Thyroid gland (tissue), 4 donors: ENCODE measurements at regions not wholly inside any gene's neighbourhood (a gene's known extent, or its start where the extent isn't known, plus 50 kb on each side); places are given as distances from the start of the nearest gene placed in this dataset.

Experiments
- DNase-seq, 2 donors: peaks; one replicate each; pipeline ENCODE4 v3.0.0-alpha.2; 2019
- H3K27ac ChIP-seq, 3 donors: fragments of 200-600 bp; sonication (generic); 1 replicate in 2 of 3; 2 replicates in 1 of 3; pipeline ENCODE4 v1.5.1; 2016 to 2019; ENCODE audit warnings: mild to moderate bottlenecking in 1 of 3, moderate library complexity in 1 of 3
- H3K27me3 ChIP-seq: fragments of 200-600 bp; sonication (generic); one replicate; pipeline ENCODE4 v1.5.1; 2019
- H3K36me3 ChIP-seq, 2 donors: fragments of 200-600 bp; sonication (generic); one replicate each; pipeline ENCODE4 v1.5.1; 2016 to 2019
- H3K4me1 ChIP-seq, 2 donors: fragments of 200-600 bp; sonication (generic); one replicate each; pipeline ENCODE4 v1.5.1; 2017 to 2019
- H3K4me3 ChIP-seq, 3 donors: fragments of 200-600 bp; sonication (generic); replicated peaks in 1 of 3; 1 replicate in 2 of 3; 2 replicates in 1 of 3; pipeline ENCODE4 v1.5.1; 2016; ENCODE audit warnings: mild to moderate bottlenecking in 1 of 3
- H3K9me3 ChIP-seq: fragments of 200-600 bp; sonication (generic); one replicate; pipeline ENCODE4 v1.5.1; 2017
- CTCF ChIP-seq, 6 experiments: fragments of 200-600 bp in 3 of 6; fragments of 450-650 bp in 3 of 6; sonication (generic) in 3 of 6; IDR thresholded peaks; one replicate each; pipeline ENCODE4 v1.5.1; 2016 to 2019; ENCODE audit warnings: antibody characterized with exemption in 6 of 6, mild to moderate bottlenecking in 2 of 6, inconsistent platforms in 1 of 6, moderate library complexity in 1 of 6
- POLR2A ChIP-seq, 2 donors: fragments of 450-650 bp; IDR thresholded peaks; one replicate each; pipeline ENCODE4 v1.6.1; 2017; ENCODE audit warnings: antibody characterized with exemption in 2 of 2, mild to moderate bottlenecking in 2 of 2, moderate library complexity in 1 of 2
- WGBS, 2 donors: methylation state at CpG; one replicate each; pipeline ENCODE4 v1.1.5; 2017; 5-methylcytosine and 5-hydroxymethylcytosine counted together
- intact Hi-C: fragments of 100-400 bp; cut with DNase I; formaldehyde crosslinking; loops from one replicate; pipeline ENCODE4 v1.15.1; 2023

GRCh38 chr9:7259544-7260241 lies 501.9 kb downstream of the KDM4C start:
- Histone ChIP-seq H3K4me1 (no peaks in the 10 kb centered on the region), H3K27ac (no peak overlapping the region), H3K9me3 (no peaks in the 10 kb centered on the region), H3K4me3 (no peak overlapping the region), H3K36me3 (no peaks in the 10 kb centered on the region), H3K27me3 (no peaks in the 10 kb centered on the region)
- DNase-seq = no peak
- intact Hi-C loops = no loop called here
- TF ChIP-seq POLR2A (IDR thresholded peaks at IDR 0.05) = no peak
- TF ChIP-seq CTCF (IDR thresholded peaks at IDR 0.05) = no peak
- 69 to 71% methylated on average over 6 of the region's 6 CpGs for WGBS, 2 donors

- no peak for TF ChIP-seq POLR2A (IDR thresholded peaks at IDR 0.05)
- no peak for TF ChIP-seq CTCF (IDR thresholded peaks at IDR 0.05)
- intact Hi-C loops = no loop called here
- Histone ChIP-seq H3K36me3 (no peaks in the 10 kb centered on the region), H3K27me3 (no peaks in the 10 kb centered on the region), H3K9me3 (no peaks in the 10 kb centered on the region), H3K4me1 (no peaks in the 10 kb centered on the region), H3K4me3 (no peak overlapping the region), H3K27ac (no peak overlapping the region)
- DNase-seq = no peak
- 74 to 80% methylated on average over 3 of the region's 3 CpGs for WGBS, 2 donors
Measured at GRCh38 chr9:7258688-7259396, 501.1 kb downstream of the KDM4C start.

GRCh38 chr9:7246917-7247522 lies 489.2 kb downstream of the KDM4C start:
- no peak for DNase-seq
- Histone ChIP-seq H3K27ac (no peak overlapping the region), H3K4me1 (no peaks in the 10 kb centered on the region), H3K9me3 (no peaks in the 10 kb centered on the region), H3K27me3 (no peaks in the 10 kb centered on the region), H3K36me3 (no peaks in the 10 kb centered on the region), H3K4me3 (no peak overlapping the region)
- intact Hi-C loops = no loop called here
- WGBS, 2 donors = 91 to 92% methylated on average over 3 of the region's 3 CpGs
- TF ChIP-seq POLR2A (IDR thresholded peaks at IDR 0.05) = no peak
- no peak for TF ChIP-seq CTCF (IDR thresholded peaks at IDR 0.05)

GRCh38 chr9:7245976-7246580 lies 488.3 kb downstream of the KDM4C start:
- WGBS, 2 donors = 76 to 81% methylated on average over 8 of the region's 8 CpGs
- H3K4me3 ChIP-seq = no peak overlapping the region
- H3K27me3 ChIP-seq = no peaks in the 10 kb centered on the region
- no peaks in the 10 kb centered on the region for H3K9me3 ChIP-seq
- H3K27ac ChIP-seq = no peak overlapping the region
- no peak for TF ChIP-seq POLR2A (IDR thresholded peaks at IDR 0.05)
- TF ChIP-seq CTCF (IDR thresholded peaks at IDR 0.05) = no peak
- H3K4me1 ChIP-seq = no peaks in the 10 kb centered on the region
- intact Hi-C loops = no loop called here
- DNase-seq = no peak
- H3K36me3 ChIP-seq = no peaks in the 10 kb centered on the region

GRCh38 chr9:7243838-7244237 lies 486.1 kb downstream of the KDM4C start:
- no peaks in the 10 kb centered on the region for H3K9me3 ChIP-seq
- no peak for DNase-seq
- H3K27ac ChIP-seq = no peak overlapping the region
- no peak overlapping the region for H3K4me3 ChIP-seq
- TF ChIP-seq POLR2A (IDR thresholded peaks at IDR 0.05) (no peak), CTCF (IDR thresholded peaks at IDR 0.05) (no peak)
- H3K4me1 ChIP-seq = no peaks in the 10 kb centered on the region
- H3K27me3 ChIP-seq = no peaks in the 10 kb centered on the region
- H3K36me3 ChIP-seq = no peaks in the 10 kb centered on the region
- intact Hi-C loops = no loop called here
